ENCODE measurements at regions not wholly inside any gene's neighbourhood (a gene's known extent, or its start where the extent isn't known, plus 50 kb on each side); places are given as distances from the start of the nearest gene placed in this dataset.

GRCh38 chr6:168895102-168895812 lies 358.4 kb downstream of the THBS2 start:
- DNase-seq = peak; percentile 81

- no peak for DNase-seq
These were observed 361.6 kb downstream of the THBS2 start for GRCh38 chr6:168892031-168892430.

GRCh38 chr6:168890981-168891365 lies 362.7 kb downstream of the THBS2 start:
- DNase-seq = no peak

- DNase-seq = no peak
These were observed 363.2 kb downstream of the THBS2 start for GRCh38 chr6:168890306-168890980.

- no peak for DNase-seq
These were observed 364.8 kb downstream of the THBS2 start for GRCh38 chr6:168888786-168889345.

GRCh38 chr6:168888102-168888501 lies 365.5 kb downstream of the THBS2 start:
- no peak for DNase-seq

GRCh38 chr6:168887621-168888020 lies 366.0 kb downstream of the THBS2 start:
- no peak for DNase-seq

GRCh38 chr6:168886964-168887363 lies 366.7 kb downstream of the THBS2 start:
- DNase-seq = no peak

GRCh38 chr6:168885751-168886742 lies 367.6 kb downstream of the THBS2 start:
- no peak for DNase-seq

GRCh38 chr6:168885196-168885595 lies 368.4 kb downstream of the THBS2 start:
- DNase-seq = no peak

- DNase-seq = peak; percentile 39
These were observed 369.0 kb downstream of the THBS2 start for GRCh38 chr6:168884646-168885086.

- no peak for DNase-seq
These were observed 369.5 kb downstream of the THBS2 start for GRCh38 chr6:168884050-168884645.

GRCh38 chr6:168883410-168884049 lies 370.1 kb downstream of the THBS2 start:
- DNase-seq = no peak

- DNase-seq = no peak
These were observed 373.4 kb downstream of the THBS2 start for GRCh38 chr6:168880271-168880670.

GRCh38 chr6:168877821-168878282 lies 375.8 kb downstream of the THBS2 start:
- peak; percentile 92 for DNase-seq

GRCh38 chr6:168876956-168877355 lies 376.7 kb downstream of the THBS2 start:
- no peak for DNase-seq

GRCh38 chr6:168875811-168876576 lies 377.7 kb downstream of the THBS2 start:
- no peak for DNase-seq

GRCh38 chr6:168874637-168875036 lies 379.0 kb downstream of the THBS2 start:
- no peak for DNase-seq

GRCh38 chr6:168873278-168874190 lies 380.1 kb downstream of the THBS2 start:
- DNase-seq = no peak

Measured in NCI-H2029 (cell line).